ENCODE measurements at regions not wholly inside any gene's neighbourhood (a gene's known extent, or its start where the extent isn't known, plus 50 kb on each side); places are given as distances from the start of the nearest gene placed in this dataset.
A peak's percentile ranks its signal among the peaks of the same experiment; 100 is the strongest.

DNA sequence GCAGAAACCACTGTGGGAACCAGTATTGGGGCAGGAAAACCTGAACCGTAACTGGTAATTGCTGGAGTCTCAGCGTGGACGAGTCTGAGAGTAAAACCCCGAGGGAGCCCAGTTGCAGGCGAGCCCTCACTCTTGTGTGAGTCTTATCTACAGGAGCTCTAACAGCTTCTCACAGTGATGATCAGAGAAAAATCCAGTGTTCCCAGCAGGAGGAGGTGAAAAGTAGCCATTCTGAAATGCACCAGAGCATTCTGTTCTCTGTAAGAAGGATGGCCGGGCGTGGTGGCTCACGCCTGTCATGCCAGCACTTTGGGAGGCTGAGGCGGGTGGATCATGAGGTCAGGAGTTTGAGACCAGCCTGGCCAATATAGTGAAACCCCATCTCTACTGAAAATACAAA lies 161.2 kb downstream of the COPRS start:
- no peaks in the 10 kb centered on the region for H3K9me3 ChIP-seq (ENCODE audit: control insufficient read depth, insufficient read depth, low read length)
- no peaks in the 10 kb centered on the region for H3K36me3 ChIP-seq (ENCODE audit: control insufficient read depth, insufficient read depth, low read length)
- WGBS (ENCODE audit: insufficient coverage): 86% methylated on average over 5 of the region's 9 CpGs
- peaks cover 2% of the 10 kb centered on the region for H3K27me3 ChIP-seq (ENCODE audit: control insufficient read depth, insufficient read depth, low read length)
- H3K4me1 ChIP-seq (ENCODE audit: control insufficient read depth, insufficient read depth, low read length): peaks cover 22% of the 10 kb centered on the region
- DNase-seq (ENCODE audit: low read depth in 4 of 6, low spot score in 6 of 6): no peak
- no peak overlapping the region for H3K4me3 ChIP-seq (ENCODE audit: low read depth, low read length)
- H3K27ac ChIP-seq (ENCODE audit: low read depth, low read length): no peak overlapping the region

DNA sequence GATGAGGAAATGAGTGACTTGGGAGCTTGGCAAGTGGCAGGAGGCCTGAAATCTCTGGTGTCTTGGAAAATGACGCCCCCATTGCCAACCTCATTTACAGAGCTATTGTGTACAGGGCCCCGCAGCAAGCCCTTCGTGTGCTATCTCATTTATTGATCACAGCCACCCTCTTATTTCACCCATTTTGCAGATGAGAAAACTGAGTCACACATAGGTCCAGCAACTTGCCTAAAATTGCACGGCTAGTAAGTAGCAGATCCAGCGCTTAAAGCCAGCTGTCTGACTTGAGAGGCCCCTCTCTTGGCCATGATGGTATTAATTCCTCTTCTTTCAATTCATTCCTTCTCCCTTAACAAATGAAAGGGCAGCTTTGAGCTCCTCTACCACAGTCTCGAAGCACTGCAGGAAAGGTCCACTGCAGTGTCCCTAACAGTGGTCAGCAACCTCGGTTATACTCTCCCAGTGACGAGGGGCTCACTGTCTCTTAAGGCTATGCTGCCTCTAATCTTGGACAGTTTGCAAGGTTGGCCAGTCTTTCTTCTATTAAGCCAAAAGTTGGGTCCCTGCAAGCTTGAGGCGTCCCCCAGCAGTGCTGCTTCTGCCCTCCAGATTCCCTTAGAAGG lies 162.2 kb downstream of the COPRS start:
- Histone ChIP-seq H3K27ac (ENCODE audit: low read depth, low read length) (no peak overlapping the region), H3K4me3 (ENCODE audit: low read depth, low read length) (no peak overlapping the region), H3K36me3 (ENCODE audit: control insufficient read depth, insufficient read depth, low read length) (no peaks in the 10 kb centered on the region), H3K9me3 (ENCODE audit: control insufficient read depth, insufficient read depth, low read length) (no peaks in the 10 kb centered on the region), H3K27me3 (ENCODE audit: control insufficient read depth, insufficient read depth, low read length) (peaks cover 2% of the 10 kb centered on the region), H3K4me1 (ENCODE audit: control insufficient read depth, insufficient read depth, low read length) (peaks cover 26% of the 10 kb centered on the region)
- 53% methylated on average over 9 of the region's 9 CpGs for WGBS (ENCODE audit: insufficient coverage)
- no peak for DNase-seq (ENCODE audit: low read depth in 4 of 6, low spot score in 6 of 6)

DNA sequence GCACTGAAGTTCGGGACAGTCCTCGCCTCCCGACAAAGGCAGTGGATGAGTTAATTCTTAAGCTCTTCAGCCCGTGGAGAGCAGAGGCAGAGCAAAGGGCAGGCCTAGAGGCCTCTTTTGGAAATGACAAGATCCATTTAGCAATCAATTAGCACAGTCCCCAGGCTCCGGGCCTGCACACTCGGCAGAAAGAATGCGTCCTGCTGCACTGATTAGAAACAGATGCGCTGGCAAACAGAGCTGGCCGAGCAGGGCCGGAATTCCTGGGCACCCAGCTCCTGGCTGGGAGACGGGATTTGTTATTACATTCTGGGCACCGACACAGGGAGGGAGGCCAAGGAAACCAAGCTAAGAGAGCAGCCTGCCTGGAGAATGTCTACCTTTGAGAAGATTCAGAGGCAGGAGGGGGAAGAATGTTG lies 162.9 kb downstream of the COPRS start:
- Histone ChIP-seq H3K36me3 (ENCODE audit: control insufficient read depth, insufficient read depth, low read length) (no peaks in the 10 kb centered on the region), H3K27ac (ENCODE audit: low read depth, low read length) (no peak overlapping the region), H3K4me1 (ENCODE audit: control insufficient read depth, insufficient read depth, low read length) (peaks cover 26% of the 10 kb centered on the region), H3K9me3 (ENCODE audit: control insufficient read depth, insufficient read depth, low read length) (no peaks in the 10 kb centered on the region), H3K27me3 (ENCODE audit: control insufficient read depth, insufficient read depth, low read length) (peaks cover 2% of the 10 kb centered on the region), H3K4me3 (ENCODE audit: low read depth, low read length) (no peak overlapping the region)
- DNase-seq (ENCODE audit: low read depth in 4 of 6, low spot score in 6 of 6): peak; percentile 39 to 94 (median 58)
- WGBS (ENCODE audit: insufficient coverage): 8% methylated on average over 12 of the region's 12 CpGs

DNA sequence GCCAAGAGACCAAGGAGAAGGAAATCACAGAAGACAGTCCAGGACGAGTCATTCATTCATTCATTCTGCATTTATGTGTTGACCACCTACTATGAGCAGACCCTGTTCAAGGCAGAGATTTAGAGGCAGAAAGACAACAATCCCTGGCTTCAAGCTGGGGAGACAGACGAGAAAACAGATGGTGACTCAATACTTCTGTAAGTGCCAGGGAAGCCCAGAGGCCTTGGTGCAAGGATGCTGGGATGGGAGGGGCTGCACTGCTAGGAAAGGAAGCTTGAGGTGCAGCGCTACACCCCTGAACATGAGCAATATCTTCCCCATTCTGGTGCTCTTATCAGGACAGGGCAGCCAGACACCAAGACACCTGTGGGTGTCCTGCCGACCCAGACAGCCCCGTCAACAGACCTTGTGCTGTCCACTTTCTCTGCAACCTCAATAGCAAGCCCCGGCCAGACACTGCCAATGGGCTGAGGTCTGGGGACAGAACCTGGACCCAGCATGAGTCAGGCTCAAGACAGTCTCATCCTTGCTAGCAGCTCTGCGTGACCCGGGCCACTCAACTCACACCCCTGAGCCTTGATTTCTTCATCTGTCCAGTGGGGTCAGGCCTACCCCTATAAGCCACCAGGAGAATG lies 163.5 kb downstream of the COPRS start:
- Histone ChIP-seq H3K27me3 (ENCODE audit: control insufficient read depth, insufficient read depth, low read length) (peaks cover 2% of the 10 kb centered on the region), H3K36me3 (ENCODE audit: control insufficient read depth, insufficient read depth, low read length) (no peaks in the 10 kb centered on the region), H3K9me3 (ENCODE audit: control insufficient read depth, insufficient read depth, low read length) (no peaks in the 10 kb centered on the region), H3K27ac (ENCODE audit: low read depth, low read length) (no peak overlapping the region), H3K4me1 (ENCODE audit: control insufficient read depth, insufficient read depth, low read length) (peaks cover 26% of the 10 kb centered on the region), H3K4me3 (ENCODE audit: low read depth, low read length) (no peak overlapping the region)
- DNase-seq (ENCODE audit: low read depth in 4 of 6, low spot score in 6 of 6): peak in 2 of 6 donors; percentile 41 to 81
- WGBS (ENCODE audit: insufficient coverage): 83% methylated on average over 6 of the region's 8 CpGs

DNA sequence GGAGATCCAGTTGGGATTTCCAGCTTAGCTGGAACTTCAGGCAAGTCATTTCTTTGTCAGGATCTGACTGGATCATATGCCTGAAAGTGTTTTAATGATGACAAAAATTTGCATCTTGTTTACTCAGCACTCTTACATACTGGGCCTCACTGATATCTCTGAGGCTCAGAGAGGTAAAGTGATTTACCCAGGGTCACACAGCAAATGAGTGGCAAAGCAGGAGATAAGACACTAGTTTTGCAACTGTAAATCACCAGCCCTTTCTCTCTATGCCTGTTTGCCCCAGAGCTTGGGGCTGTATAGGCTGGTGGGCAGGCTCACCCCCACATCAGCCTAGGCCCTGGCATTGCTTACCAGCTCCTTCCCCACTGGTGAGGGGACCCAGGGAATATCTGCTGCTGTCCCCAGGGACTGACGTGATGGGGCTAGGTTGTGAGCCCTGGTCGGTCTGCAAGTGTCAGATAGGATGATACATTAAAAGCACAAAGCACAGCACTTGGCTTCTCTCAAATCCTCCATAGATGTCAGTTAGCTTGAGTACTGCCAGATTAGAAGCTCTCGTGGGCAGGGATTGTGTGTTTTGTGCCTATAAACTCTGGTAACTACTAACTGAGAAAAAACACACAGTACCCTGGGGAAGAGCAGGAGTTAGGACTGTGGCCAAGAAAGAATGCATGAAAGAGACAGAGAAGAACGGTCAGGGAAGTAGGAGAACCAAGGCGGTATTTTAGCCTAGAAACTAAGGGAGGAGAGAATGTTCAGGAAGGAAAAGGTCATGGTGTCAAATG lies 165.4 kb downstream of the COPRS start:
- DNase-seq (ENCODE audit: low read depth in 4 of 6, low spot score in 6 of 6): peak in 1 of 6 donors; percentile 11
- H3K4me3 ChIP-seq (ENCODE audit: low read depth, low read length): no peak overlapping the region
- H3K27ac ChIP-seq (ENCODE audit: low read depth, low read length): no peak overlapping the region
- peaks cover 26% of the 10 kb centered on the region for H3K4me1 ChIP-seq (ENCODE audit: control insufficient read depth, insufficient read depth, low read length)
- H3K36me3 ChIP-seq (ENCODE audit: control insufficient read depth, insufficient read depth, low read length): no peaks in the 10 kb centered on the region
- 46% methylated on average over 2 of the region's 5 CpGs for WGBS (ENCODE audit: insufficient coverage)
- H3K27me3 ChIP-seq (ENCODE audit: control insufficient read depth, insufficient read depth, low read length): peaks cover 2% of the 10 kb centered on the region
- no peaks in the 10 kb centered on the region for H3K9me3 ChIP-seq (ENCODE audit: control insufficient read depth, insufficient read depth, low read length)

DNA sequence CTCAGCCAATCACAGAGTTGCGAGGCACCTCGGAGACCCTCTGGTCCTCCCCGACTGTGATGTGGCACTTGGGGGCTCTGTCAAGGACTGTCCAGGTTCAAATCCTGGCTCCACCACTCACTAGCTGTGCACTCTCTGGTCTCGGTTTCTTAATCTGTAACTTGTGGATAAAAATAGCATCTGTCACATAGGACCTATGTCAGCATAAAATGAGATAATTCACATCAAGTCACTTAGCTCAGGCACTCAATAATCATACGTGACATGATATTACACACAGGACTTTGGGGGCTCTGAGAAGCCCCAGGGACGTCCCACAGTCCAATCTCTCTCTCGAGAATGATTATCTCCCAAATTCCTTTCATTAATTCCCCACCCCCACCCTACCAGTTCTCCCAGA lies 166.4 kb downstream of the COPRS start:
- no peak for DNase-seq (ENCODE audit: low read depth in 4 of 6, low spot score in 6 of 6)
- 89% methylated on average over 3 of the region's 7 CpGs for WGBS (ENCODE audit: insufficient coverage)

DNA sequence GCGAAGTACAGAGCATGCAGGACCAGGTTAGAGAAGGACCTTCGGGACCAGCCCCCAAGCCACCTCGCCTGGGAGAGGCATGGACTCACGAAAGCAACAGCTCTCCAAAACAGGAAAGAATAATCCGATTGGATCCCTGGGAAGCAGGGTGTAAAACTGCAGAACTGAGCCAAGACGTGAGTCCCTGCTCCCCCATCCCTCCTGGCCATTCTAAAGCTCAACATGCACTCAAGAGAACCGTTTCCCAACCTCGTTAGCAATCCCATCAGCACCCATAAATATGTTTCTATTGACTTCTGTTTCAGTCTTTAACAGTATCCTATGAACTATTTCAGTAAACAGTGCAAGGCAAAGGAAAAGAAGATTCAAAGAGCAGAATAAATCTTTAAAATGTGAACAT lies 167.0 kb downstream of the COPRS start:
- 68% methylated on average over 7 of the region's 8 CpGs for WGBS (ENCODE audit: insufficient coverage)
- DNase-seq (ENCODE audit: low read depth in 4 of 6, low spot score in 6 of 6): peak in 1 of 6 donors; percentile 48
- H3K36me3 ChIP-seq (ENCODE audit: control insufficient read depth, insufficient read depth, low read length): no peaks in the 10 kb centered on the region

More for the DNA sequence above, 166.4 kb downstream of the COPRS start:
- Histone ChIP-seq H3K4me1 (ENCODE audit: control insufficient read depth, insufficient read depth, low read length) (peaks cover 26% of the 10 kb centered on the region), H3K9me3 (ENCODE audit: control insufficient read depth, insufficient read depth, low read length) (no peaks in the 10 kb centered on the region), H3K36me3 (ENCODE audit: control insufficient read depth, insufficient read depth, low read length) (no peaks in the 10 kb centered on the region), H3K27me3 (ENCODE audit: control insufficient read depth, insufficient read depth, low read length) (peaks cover 2% of the 10 kb centered on the region), H3K4me3 (ENCODE audit: low read depth, low read length) (no peak overlapping the region), H3K27ac (ENCODE audit: low read depth, low read length) (no peak overlapping the region)

DNA sequence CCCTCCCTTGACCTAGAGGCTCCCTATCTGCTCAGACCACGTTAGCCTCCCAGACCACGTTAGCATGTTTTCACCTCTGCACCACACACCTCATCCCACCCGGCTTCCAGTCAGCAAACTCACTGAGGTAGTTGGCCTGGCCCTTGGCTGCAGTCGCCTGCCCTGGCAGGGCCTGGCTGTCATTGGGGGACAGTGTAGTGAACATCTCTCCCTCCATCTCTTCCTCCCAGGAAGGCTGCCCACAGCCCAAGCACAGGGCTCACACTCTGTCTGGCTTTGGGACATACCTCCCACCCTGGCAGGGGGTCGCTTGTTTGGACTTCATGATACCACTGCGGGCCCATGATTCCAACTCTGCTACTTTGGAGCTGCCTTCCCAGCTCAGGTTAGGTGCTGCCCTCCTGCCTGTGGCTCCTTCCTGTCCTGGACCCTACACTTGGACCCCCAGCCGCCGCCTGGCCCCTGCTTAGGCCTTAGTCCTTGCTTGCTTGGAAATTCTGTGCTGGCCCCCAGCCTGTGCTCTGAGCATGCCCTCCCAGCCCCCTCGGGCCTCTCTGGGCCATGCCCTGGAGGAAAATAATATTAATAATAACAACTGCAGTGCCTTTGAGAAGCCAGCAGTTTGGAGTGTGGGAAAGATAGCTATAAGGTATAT lies 167.7 kb downstream of the COPRS start:
- Histone ChIP-seq H3K27ac (ENCODE audit: low read depth, low read length) (no peak overlapping the region), H3K27me3 (ENCODE audit: control insufficient read depth, insufficient read depth, low read length) (peaks cover 2% of the 10 kb centered on the region), H3K4me1 (ENCODE audit: control insufficient read depth, insufficient read depth, low read length) (peaks cover 15% of the 10 kb centered on the region), H3K9me3 (ENCODE audit: control insufficient read depth, insufficient read depth, low read length) (no peaks in the 10 kb centered on the region), H3K4me3 (ENCODE audit: low read depth, low read length) (no peak overlapping the region), H3K36me3 (ENCODE audit: control insufficient read depth, insufficient read depth, low read length) (no peaks in the 10 kb centered on the region)
- no peak for DNase-seq (ENCODE audit: low read depth in 4 of 6, low spot score in 6 of 6)
- 93% methylated on average over 6 of the region's 9 CpGs for WGBS (ENCODE audit: insufficient coverage)

More for the DNA sequence above, 167.0 kb downstream of the COPRS start:
- Histone ChIP-seq H3K4me1 (ENCODE audit: control insufficient read depth, insufficient read depth, low read length) (peaks cover 21% of the 10 kb centered on the region), H3K9me3 (ENCODE audit: control insufficient read depth, insufficient read depth, low read length) (no peaks in the 10 kb centered on the region), H3K4me3 (ENCODE audit: low read depth, low read length) (no peak overlapping the region), H3K27me3 (ENCODE audit: control insufficient read depth, insufficient read depth, low read length) (peaks cover 2% of the 10 kb centered on the region), H3K27ac (ENCODE audit: low read depth, low read length) (no peak overlapping the region)

DNA sequence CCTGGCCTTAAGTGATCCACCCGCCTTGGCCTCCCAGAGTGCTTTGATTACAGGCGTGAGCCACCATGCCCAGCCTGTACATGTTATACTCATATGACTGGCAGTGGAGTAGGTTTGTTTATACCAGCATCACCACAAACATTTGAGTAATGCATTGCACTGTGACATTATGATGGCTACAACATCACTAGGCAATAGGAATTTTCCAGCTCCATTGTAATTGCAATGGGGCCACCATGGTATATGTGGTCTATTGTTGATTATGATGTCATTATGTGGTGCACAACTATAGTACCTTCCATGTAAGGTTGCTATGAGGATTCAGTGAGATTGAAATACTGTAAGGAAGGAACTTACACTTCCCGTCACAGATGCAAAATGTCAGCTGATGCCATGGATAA lies 168.9 kb downstream of the COPRS start:
- no CpG with 5 or more reads among the region's 3 CpGs for WGBS (ENCODE audit: insufficient coverage)
- Histone ChIP-seq H3K4me1 (ENCODE audit: control insufficient read depth, insufficient read depth, low read length) (peaks cover 4% of the 10 kb centered on the region), H3K27ac (ENCODE audit: low read depth, low read length) (no peak overlapping the region), H3K9me3 (ENCODE audit: control insufficient read depth, insufficient read depth, low read length) (no peaks in the 10 kb centered on the region), H3K36me3 (ENCODE audit: control insufficient read depth, insufficient read depth, low read length) (no peaks in the 10 kb centered on the region), H3K27me3 (ENCODE audit: control insufficient read depth, insufficient read depth, low read length) (peaks cover 2% of the 10 kb centered on the region), H3K4me3 (ENCODE audit: low read depth, low read length) (no peak overlapping the region)
- no peak for DNase-seq (ENCODE audit: low read depth in 4 of 6, low spot score in 6 of 6)
